Lung (tissue), 11 donors: ENCODE measurements at regions not wholly inside any gene's neighbourhood (a gene's known extent, or its start where the extent isn't known, plus 50 kb on each side); places are given as distances from the start of the nearest gene placed in this dataset.
A peak's percentile ranks its signal among the peaks of the same experiment; 100 is the strongest.

ENCODE experiments used
- ATAC-seq: fragments of 200-7000 bp; cut with Tn5 transposase; one replicate; pipeline ENCODE4 v1.9.1; 2020; ENCODE audit warnings: moderate number of reproducible peaks; ENCODE audit not compliant: insufficient read depth, low FRiP score
- DNase-seq, 3 donors: peaks; one replicate each; pipeline ENCODE4 v3.0.0-alpha.2; 2013 to 2017
- H3K27ac ChIP-seq, 2 donors: one replicate each; pipeline ENCODE4 v1.5.1; 2013; ENCODE audit warnings: mild to moderate bottlenecking in 2 of 2, moderate library complexity in 2 of 2, control low read depth in 1 of 2, inconsistent platforms in 1 of 2, low read depth in 1 of 2, low read length in 1 of 2
- H3K27me3 ChIP-seq, 3 donors: one replicate each; pipeline ENCODE4 v1.5.1; 2013; ENCODE audit warnings: low read length in 2 of 3; ENCODE audit not compliant: control insufficient read depth in 3 of 3, insufficient read depth in 3 of 3
- H3K36me3 ChIP-seq, 4 donors: one replicate each; pipeline ENCODE4 v1.5.1; 2013; ENCODE audit warnings: low read length in 4 of 4, mild to moderate bottlenecking in 1 of 4, moderate library complexity in 1 of 4; ENCODE audit not compliant: control insufficient read depth in 4 of 4, insufficient read depth in 4 of 4
- H3K4me1 ChIP-seq, 5 donors: one replicate each; pipeline ENCODE4 v1.5.1; 2013; ENCODE audit warnings: low read length in 5 of 5, mild to moderate bottlenecking in 2 of 5, moderate library complexity in 1 of 5; ENCODE audit not compliant: control insufficient read depth in 5 of 5, insufficient read depth in 5 of 5
- H3K4me3 ChIP-seq: one replicate; pipeline ENCODE4 v1.5.1; 2013; ENCODE audit warnings: mild to moderate bottlenecking, control low read depth, moderate library complexity
- H3K9ac ChIP-seq, 2 donors: one replicate each; pipeline ENCODE4 v1.5.1; 2013; ENCODE audit warnings: low read length in 2 of 2, control low read depth in 1 of 2; ENCODE audit not compliant: insufficient read depth in 1 of 2
- H3K9me3 ChIP-seq, 4 donors: one replicate each; pipeline ENCODE4 v1.5.1; 2013; ENCODE audit warnings: low read length in 3 of 4, mild to moderate bottlenecking in 1 of 4, moderate library complexity in 1 of 4; ENCODE audit not compliant: control insufficient read depth in 4 of 4, insufficient read depth in 3 of 4
- CTCF ChIP-seq: IDR thresholded peaks from 2 replicates; pipeline ENCODE4 v1.5.1; 2012; ENCODE audit warnings: mild to moderate bottlenecking; ENCODE audit errors: control extremely low read depth, extremely low read depth
- WGBS, 2 donors: extraction: QIAGEN DNeasy Blood & Tissue Kit; methylation state at CpG; one replicate each; pipeline ENCODE4 v1.1.7; 2013; 5-methylcytosine and 5-hydroxymethylcytosine counted together
- donor health status: control.
- donor health status: control.
- donor health status: Bipolar disorder and iron deficiency.
- donor health status: healthy.
- donor health status: DM: yes; HTN: yes; CAD: no.

GRCh38 chr17:31745964-31746600 is 113.0 kb downstream of the COPRS start:
- Histone ChIP-seq H3K36me3 (no peaks in the 10 kb centered on the region), H3K4me3 (no peak overlapping the region), H3K9ac (no peak overlapping the region), H3K4me1 (peaks cover 5 to 46% (median 8%) of the 10 kb centered on the region in 5 donors), H3K27me3 (no peaks in the 10 kb centered on the region), H3K27ac (no peak overlapping the region), H3K9me3 (no peaks in the 10 kb centered on the region)
- WGBS, 2 donors = 81 to 92% methylated on average over 8 of the region's 8 CpGs
- no peak for TF ChIP-seq CTCF
- DNase-seq (peak in 1 of 3 donors; percentile 38), ATAC-seq (no peak)

- WGBS, 2 donors = 48 to 64% methylated on average over 3 of the region's 3 CpGs
- Histone ChIP-seq H3K27ac (no peak overlapping the region), H3K36me3 (no peaks in the 10 kb centered on the region), H3K4me1 (peaks cover 5 to 45% (median 8%) of the 10 kb centered on the region in 5 donors), H3K9ac (no peak overlapping the region), H3K9me3 (no peaks in the 10 kb centered on the region), H3K4me3 (no peak overlapping the region), H3K27me3 (no peaks in the 10 kb centered on the region)
- no peak for ATAC-seq
- no peak for TF ChIP-seq CTCF
- DNase-seq = peak in 2 of 3 donors; percentile 72 to 75
These were observed 114.5 kb downstream of the COPRS start for GRCh38 chr17:31744511-31744951.

DNA sequence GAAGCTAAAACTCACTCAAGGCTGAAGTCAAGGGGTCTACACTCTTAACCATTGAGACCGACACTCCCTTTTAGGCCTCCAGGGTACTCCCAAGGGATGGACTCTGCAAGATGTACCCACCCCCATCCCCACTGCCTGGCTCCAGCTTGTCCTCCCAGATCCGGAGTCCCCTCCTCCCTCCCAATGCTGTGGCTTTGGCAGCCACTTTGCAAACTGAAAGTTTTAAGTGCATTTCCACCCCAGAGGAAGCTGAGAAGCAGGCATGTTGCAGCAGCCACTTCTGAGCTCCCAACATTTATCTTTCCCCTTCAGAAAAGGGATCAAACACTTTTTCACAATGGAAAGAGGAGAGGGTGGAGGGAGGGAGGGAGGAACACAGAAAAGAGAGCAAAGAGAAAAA is 115.2 kb downstream of the COPRS start:
- peaks cover 5 to 40% (median 8%) of the 10 kb centered on the region in 5 donors for H3K4me1 ChIP-seq
- H3K27me3 ChIP-seq = no peaks in the 10 kb centered on the region
- ATAC-seq (no peak), DNase-seq (peak; percentile 34 to 75 (median 38))
- WGBS, 2 donors = 34 to 36% methylated on average over 2 of the region's 2 CpGs
- no peak for TF ChIP-seq CTCF
- no peak overlapping the region for H3K27ac ChIP-seq
- H3K9me3 ChIP-seq = no peaks in the 10 kb centered on the region
- H3K9ac ChIP-seq = no peak overlapping the region
- H3K36me3 ChIP-seq = no peaks in the 10 kb centered on the region
- no peak overlapping the region for H3K4me3 ChIP-seq

DNA sequence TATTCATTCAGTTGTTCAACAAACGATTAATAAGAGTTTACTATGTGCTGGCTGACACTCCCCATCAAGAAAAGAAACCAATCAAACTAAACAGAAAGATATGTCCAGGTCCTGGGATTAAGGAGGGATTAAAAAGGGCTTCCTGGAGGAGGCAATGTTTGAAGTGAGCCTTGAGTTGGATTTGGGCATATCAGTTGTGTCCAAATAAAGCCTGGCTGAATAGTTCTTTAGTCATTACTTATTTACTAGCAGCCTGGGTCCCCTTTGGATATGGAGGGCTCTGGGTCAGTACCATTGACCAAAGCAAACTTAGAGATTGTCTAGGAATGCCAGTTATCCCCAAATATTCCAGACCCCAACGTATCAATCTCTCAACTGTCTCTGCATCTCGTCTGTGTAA is 117.7 kb downstream of the COPRS start:
- Histone ChIP-seq H3K4me1 (peaks cover 5 to 33% (median 8%) of the 10 kb centered on the region in 5 donors), H3K9ac (no peak overlapping the region), H3K27me3 (no peaks in the 10 kb centered on the region), H3K9me3 (no peaks in the 10 kb centered on the region), H3K4me3 (no peak overlapping the region), H3K36me3 (no peaks in the 10 kb centered on the region), H3K27ac (no peak overlapping the region)
- DNase-seq (no peak), ATAC-seq (no peak)
- WGBS, 2 donors = 81 to 92% methylated on average over 3 of the region's 3 CpGs
- no peak for TF ChIP-seq CTCF
